ENCODE measurements at regions not wholly inside any gene's neighbourhood (a gene's known extent, or its start where the extent isn't known, plus 50 kb on each side); places are given as distances from the start of the nearest gene placed in this dataset.

- Histone ChIP-seq H3K27ac (ENCODE audit: poor library complexity, severe bottlenecking) (no peak overlapping the region), H3K4me1 (ENCODE audit: insufficient read depth, poor library complexity, severe bottlenecking) (peaks cover 3% of the 10 kb centered on the region), H3K36me3 (ENCODE audit: low read depth) (no peaks in the 10 kb centered on the region), H3K4me3 (ENCODE audit: severe bottlenecking) (no peak overlapping the region), H3K27me3 (ENCODE audit: insufficient read depth, poor library complexity, severe bottlenecking) (no peaks in the 10 kb centered on the region), H3K9me3 (ENCODE audit: severe bottlenecking) (no peaks in the 10 kb centered on the region)
- TF ChIP-seq CTCF (IDR thresholded peaks at IDR 0.05; ENCODE audit: poor library complexity, severe bottlenecking) = no peak
- DNase-seq (ENCODE audit: low spot score) (no peak), ATAC-seq (ENCODE audit: low read depth) (no peak)
Measured at GRCh38 chr7:41174521-41174920, 528.4 kb downstream of the INHBA start.

GRCh38 chr7:41170466-41170865 is 532.4 kb downstream of the INHBA start:
- ATAC-seq (ENCODE audit: low read depth) = no peak
- Histone ChIP-seq H3K27ac (ENCODE audit: poor library complexity, severe bottlenecking) (no peak overlapping the region), H3K4me3 (ENCODE audit: severe bottlenecking) (no peak overlapping the region), H3K27me3 (ENCODE audit: insufficient read depth, poor library complexity, severe bottlenecking) (no peaks in the 10 kb centered on the region), H3K9me3 (ENCODE audit: severe bottlenecking) (no peaks in the 10 kb centered on the region), H3K36me3 (ENCODE audit: low read depth) (no peaks in the 10 kb centered on the region), H3K4me1 (ENCODE audit: insufficient read depth, poor library complexity, severe bottlenecking) (no peaks in the 10 kb centered on the region)
- no peak for TF ChIP-seq CTCF (IDR thresholded peaks at IDR 0.05; ENCODE audit: poor library complexity, severe bottlenecking)
- no peak for DNase-seq (ENCODE audit: low spot score)

- no peaks in the 10 kb centered on the region for H3K4me1 ChIP-seq (ENCODE audit: insufficient read depth, poor library complexity, severe bottlenecking)
- no peaks in the 10 kb centered on the region for H3K36me3 ChIP-seq (ENCODE audit: low read depth)
- peak; percentile 31; the same call in 1 of the 3 replicates for ATAC-seq (ENCODE audit: low read depth)
- DNase-seq (ENCODE audit: low spot score) = no peak
- no peak overlapping the region for H3K4me3 ChIP-seq (ENCODE audit: severe bottlenecking)
- no peaks in the 10 kb centered on the region for H3K27me3 ChIP-seq (ENCODE audit: insufficient read depth, poor library complexity, severe bottlenecking)
- TF ChIP-seq CTCF (IDR thresholded peaks at IDR 0.05; ENCODE audit: poor library complexity, severe bottlenecking) = no peak
- no peak overlapping the region for H3K27ac ChIP-seq (ENCODE audit: poor library complexity, severe bottlenecking)
- no peaks in the 10 kb centered on the region for H3K9me3 ChIP-seq (ENCODE audit: severe bottlenecking)
Measured at GRCh38 chr7:41169317-41169716, 533.6 kb downstream of the INHBA start.

GRCh38 chr7:41167836-41168235 is 535.1 kb downstream of the INHBA start:
- ATAC-seq (ENCODE audit: low read depth) (no peak), DNase-seq (ENCODE audit: low spot score) (no peak)
- Histone ChIP-seq H3K27me3 (ENCODE audit: insufficient read depth, poor library complexity, severe bottlenecking) (no peaks in the 10 kb centered on the region), H3K27ac (ENCODE audit: poor library complexity, severe bottlenecking) (no peak overlapping the region), H3K4me3 (ENCODE audit: severe bottlenecking) (no peak overlapping the region), H3K4me1 (ENCODE audit: insufficient read depth, poor library complexity, severe bottlenecking) (no peaks in the 10 kb centered on the region), H3K36me3 (ENCODE audit: low read depth) (no peaks in the 10 kb centered on the region), H3K9me3 (ENCODE audit: severe bottlenecking) (no peaks in the 10 kb centered on the region)
- no peak for TF ChIP-seq CTCF (IDR thresholded peaks at IDR 0.05; ENCODE audit: poor library complexity, severe bottlenecking)

GRCh38 chr7:41164440-41164839 is 538.5 kb downstream of the INHBA start:
- Histone ChIP-seq H3K4me3 (ENCODE audit: severe bottlenecking) (no peak overlapping the region), H3K4me1 (ENCODE audit: insufficient read depth, poor library complexity, severe bottlenecking) (no peaks in the 10 kb centered on the region), H3K27ac (ENCODE audit: poor library complexity, severe bottlenecking) (no peak overlapping the region), H3K27me3 (ENCODE audit: insufficient read depth, poor library complexity, severe bottlenecking) (no peaks in the 10 kb centered on the region), H3K36me3 (ENCODE audit: low read depth) (peaks cover 3% of the 10 kb centered on the region; the same call in 1 of the 2 replicates), H3K9me3 (ENCODE audit: severe bottlenecking) (peaks cover 14% of the 10 kb centered on the region)
- DNase-seq (ENCODE audit: low spot score) = no peak
- no peak for ATAC-seq (ENCODE audit: low read depth)
- no peak for TF ChIP-seq CTCF (IDR thresholded peaks at IDR 0.05; ENCODE audit: poor library complexity, severe bottlenecking)
